Loucy (cell line): ENCODE measurements at regions not wholly inside any gene's neighbourhood (a gene's known extent, or its start where the extent isn't known, plus 50 kb on each side); places are given as distances from the start of the nearest gene placed in this dataset.

Experiments
- H2AFZ ChIP-seq: fragments of 200-600 bp; sonication (generic); 2 replicates; pipeline ENCODE4 v1.6.0; 2016; ENCODE audit warnings: antibody characterized with exemption, mild to moderate bottlenecking, low read length, moderate library complexity
- H3F3A ChIP-seq: fragments of 200-600 bp; 2 replicates; pipeline ENCODE4 v1.6.0; 2016; ENCODE audit warnings: antibody characterized with exemption, low read depth, mild to moderate bottlenecking
- H3K27me3 ChIP-seq: fragments of 200-600 bp; sonication (generic); 2 replicates; pipeline ENCODE4 v1.6.1; 2014; ENCODE audit warnings: low read length, mild to moderate bottlenecking; ENCODE audit not compliant: insufficient read depth, poor library complexity, severe bottlenecking
- H3K36me3 ChIP-seq: fragments of 200-600 bp; sonication (generic); 2 replicates; pipeline ENCODE4 v1.6.1; 2016; ENCODE audit warnings: low read length; ENCODE audit not compliant: insufficient read depth
- H3K4me1 ChIP-seq: fragments of 200-600 bp; sonication (generic); 2 replicates; pipeline ENCODE4 v1.5.1; 2014; ENCODE audit warnings: low read length, mild to moderate bottlenecking; ENCODE audit not compliant: insufficient read depth, poor library complexity, severe bottlenecking
- H3K4me2 ChIP-seq: fragments of 200-600 bp; sonication (generic); 2 replicates; pipeline ENCODE4 v1.6.0; 2014; ENCODE audit warnings: antibody characterized with exemption, low read length, low read depth, mild to moderate bottlenecking; ENCODE audit not compliant: poor library complexity, severe bottlenecking
- H3K4me3 ChIP-seq: fragments of 200-600 bp; sonication (generic); 2 replicates; pipeline ENCODE4 v1.5.1; 2014; ENCODE audit warnings: low read length, mild to moderate bottlenecking, mixed read lengths; ENCODE audit not compliant: poor library complexity, severe bottlenecking
- H3K79me2 ChIP-seq: fragments of 200-600 bp; sonication (generic); 2 replicates; pipeline ENCODE4 v1.6.1; 2014; ENCODE audit warnings: low read length; ENCODE audit not compliant: insufficient read depth
- H3K9ac ChIP-seq: fragments of 200-600 bp; sonication (generic); 2 replicates; pipeline ENCODE4 v1.6.0; 2014; ENCODE audit warnings: mild to moderate bottlenecking, low read depth, low read length, moderate library complexity; ENCODE audit not compliant: poor library complexity, severe bottlenecking
- H3K9me2 ChIP-seq: fragments of 200-600 bp; sonication (generic); replicated peaks from 2 replicates; pipeline ENCODE4 v1.6.1; 2016; ENCODE audit warnings: low read depth, low read length, mixed read lengths
- H3K9me3 ChIP-seq: fragments of 200-600 bp; sonication (generic); 2 replicates; pipeline ENCODE4 v1.6.1; 2014; ENCODE audit warnings: mild to moderate bottlenecking, antibody characterized with exemption, low read length, low read depth; ENCODE audit not compliant: insufficient read depth
- H4K20me1 ChIP-seq: fragments of 200-600 bp; sonication (generic); 2 replicates; pipeline ENCODE4 v1.6.0; 2014; ENCODE audit warnings: antibody characterized with exemption, low read length, mild to moderate bottlenecking; ENCODE audit not compliant: insufficient read depth, poor library complexity, severe bottlenecking
- EZH2phosphoT487 ChIP-seq: fragments of 200-600 bp; IDR thresholded peaks from 2 replicates; pipeline ENCODE4 v1.6.1; 2018; ENCODE audit warnings: antibody characterized with exemption, mild to moderate bottlenecking, moderate library complexity, borderline replicate concordance
- TF ChIP-seq, protein P1 (sequence below): fragments of 200-600 bp; sonication (generic); conservative IDR thresholded peaks from 2 replicates; pipeline ENCODE4 v1.5.1; 2014; ENCODE audit warnings: mild to moderate bottlenecking, antibody characterized with exemption, low read length

DNA sequence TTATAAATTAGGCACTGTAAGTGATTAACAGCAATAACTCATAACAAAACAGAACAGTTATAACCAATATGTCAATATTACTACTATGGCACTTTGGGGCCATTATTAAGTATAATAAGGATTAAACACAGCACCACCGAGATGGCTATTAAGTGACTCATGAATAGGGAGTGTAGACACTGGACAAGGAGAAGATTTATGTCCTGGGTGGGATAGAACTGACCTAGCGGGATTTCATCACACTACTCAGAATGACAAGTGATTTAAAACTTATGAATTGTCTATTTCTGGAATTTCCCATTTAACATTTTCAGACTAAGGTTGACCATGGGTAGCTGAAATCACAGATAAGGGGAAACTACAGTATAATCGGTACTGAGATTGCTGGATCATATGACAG is 79.0 kb upstream of the SLC7A1 start:
- TF ChIP-seq, protein P1, sequence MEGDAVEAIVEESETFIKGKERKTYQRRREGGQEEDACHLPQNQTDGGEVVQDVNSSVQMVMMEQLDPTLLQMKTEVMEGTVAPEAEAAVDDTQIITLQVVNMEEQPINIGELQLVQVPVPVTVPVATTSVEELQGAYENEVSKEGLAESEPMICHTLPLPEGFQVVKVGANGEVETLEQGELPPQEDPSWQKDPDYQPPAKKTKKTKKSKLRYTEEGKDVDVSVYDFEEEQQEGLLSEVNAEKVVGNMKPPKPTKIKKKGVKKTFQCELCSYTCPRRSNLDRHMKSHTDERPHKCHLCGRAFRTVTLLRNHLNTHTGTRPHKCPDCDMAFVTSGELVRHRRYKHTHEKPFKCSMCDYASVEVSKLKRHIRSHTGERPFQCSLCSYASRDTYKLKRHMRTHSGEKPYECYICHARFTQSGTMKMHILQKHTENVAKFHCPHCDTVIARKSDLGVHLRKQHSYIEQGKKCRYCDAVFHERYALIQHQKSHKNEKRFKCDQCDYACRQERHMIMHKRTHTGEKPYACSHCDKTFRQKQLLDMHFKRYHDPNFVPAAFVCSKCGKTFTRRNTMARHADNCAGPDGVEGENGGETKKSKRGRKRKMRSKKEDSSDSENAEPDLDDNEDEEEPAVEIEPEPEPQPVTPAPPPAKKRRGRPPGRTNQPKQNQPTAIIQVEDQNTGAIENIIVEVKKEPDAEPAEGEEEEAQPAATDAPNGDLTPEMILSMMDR: no peak
- TF ChIP-seq EZH2phosphoT487: no peak
- Histone ChIP-seq H3K4me2 (no peak overlapping the region), H3K4me3 (no peak overlapping the region)

DNA sequence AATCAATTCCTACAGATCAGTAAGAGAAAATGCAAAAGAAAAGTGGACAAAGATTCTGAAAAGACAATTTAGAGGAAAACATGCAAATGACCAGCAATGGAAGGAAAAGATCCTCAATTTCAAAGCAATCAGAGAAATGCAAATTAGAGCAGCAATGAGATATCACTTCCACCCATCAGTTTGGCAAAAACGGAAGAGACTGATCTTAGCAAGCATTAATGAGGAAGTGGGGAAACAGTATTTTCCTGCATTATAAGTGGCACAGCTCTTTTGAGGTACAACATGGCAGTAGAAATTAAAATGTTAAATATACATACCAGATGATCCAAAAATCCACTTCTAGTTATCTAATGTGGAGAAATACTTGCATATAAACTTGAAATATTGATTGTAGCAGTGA is 69.1 kb upstream of the SLC7A1 start:
- H3K79me2 ChIP-seq: no peaks in the 10 kb centered on the region
- no peak overlapping the region for H2AFZ ChIP-seq
- no peaks in the 10 kb centered on the region for H3K4me1 ChIP-seq
- no peaks in the 10 kb centered on the region for H3K27me3 ChIP-seq
- no peak overlapping the region for H3K4me2 ChIP-seq
- no peak overlapping the region for H3K9ac ChIP-seq
- no peaks in the 10 kb centered on the region for H3K9me2 ChIP-seq
- H3K4me3 ChIP-seq: no peak overlapping the region
- no peak for TF ChIP-seq EZH2phosphoT487
- TF ChIP-seq, protein P1: no peak
- H3K36me3 ChIP-seq: no peaks in the 10 kb centered on the region
- H4K20me1 ChIP-seq: no peaks in the 10 kb centered on the region
- H3F3A ChIP-seq: no peaks in the 10 kb centered on the region
- no peaks in the 10 kb centered on the region for H3K9me3 ChIP-seq

More for the DNA sequence above, 79.0 kb upstream of the SLC7A1 start:
- no peaks in the 10 kb centered on the region for H3F3A ChIP-seq
- no peak overlapping the region for H2AFZ ChIP-seq
- H4K20me1 ChIP-seq: no peaks in the 10 kb centered on the region
- no peaks in the 10 kb centered on the region for H3K9me3 ChIP-seq
- H3K36me3 ChIP-seq: no peaks in the 10 kb centered on the region
- H3K27me3 ChIP-seq: no peaks in the 10 kb centered on the region
- no peaks in the 10 kb centered on the region for H3K79me2 ChIP-seq
- no peaks in the 10 kb centered on the region for H3K9me2 ChIP-seq
- H3K9ac ChIP-seq: no peak overlapping the region
- H3K4me1 ChIP-seq: no peaks in the 10 kb centered on the region

DNA sequence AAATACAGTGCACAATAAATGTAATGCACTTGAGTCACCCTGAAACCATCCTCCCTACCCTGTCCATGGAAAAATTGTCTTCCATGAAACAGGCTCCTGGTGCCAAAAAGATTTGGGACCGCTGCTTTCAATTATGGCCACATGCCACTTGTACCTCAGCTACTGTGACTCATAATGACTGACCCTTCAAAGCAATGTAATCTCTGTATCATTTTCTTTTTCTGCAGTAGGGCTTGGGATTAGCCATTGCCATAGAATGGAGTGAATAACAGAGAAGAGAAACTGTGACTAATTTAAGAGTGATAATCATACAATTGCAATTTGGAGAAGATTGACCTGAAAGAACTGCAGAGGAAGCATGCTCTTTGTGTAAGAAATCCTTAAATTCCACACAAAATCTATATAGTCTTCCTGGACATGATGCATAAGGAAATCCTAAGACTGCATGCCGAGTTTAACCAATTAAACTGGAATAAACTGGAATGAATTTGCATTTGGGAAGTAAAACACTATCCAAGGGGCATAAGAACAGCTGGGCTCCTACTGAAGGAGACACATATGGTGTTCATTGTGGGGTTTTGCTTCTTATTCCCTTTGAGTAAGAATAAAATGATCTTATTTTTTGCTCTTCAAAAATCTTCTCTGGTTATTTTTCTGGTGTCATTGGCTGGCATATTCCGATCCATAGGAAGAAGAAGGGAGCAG is 59.5 kb upstream of the SLC7A1 start:
- H3K36me3 ChIP-seq: no peaks in the 10 kb centered on the region

More for the DNA sequence above, 59.5 kb upstream of the SLC7A1 start:
- H3K4me2 ChIP-seq: no peak overlapping the region
- H3F3A ChIP-seq: no peaks in the 10 kb centered on the region
- no peak overlapping the region for H3K4me3 ChIP-seq
- H3K9me3 ChIP-seq: no peaks in the 10 kb centered on the region
- TF ChIP-seq, protein P1: no peak
- TF ChIP-seq EZH2phosphoT487: no peak
- H2AFZ ChIP-seq: no peak overlapping the region
- H3K9ac ChIP-seq: no peak overlapping the region
- H3K27me3 ChIP-seq: no peaks in the 10 kb centered on the region
- H3K79me2 ChIP-seq: no peaks in the 10 kb centered on the region
- no peaks in the 10 kb centered on the region for H3K9me2 ChIP-seq
- H4K20me1 ChIP-seq: no peaks in the 10 kb centered on the region
- H3K4me1 ChIP-seq: no peaks in the 10 kb centered on the region
